Mesodermal cell (in vitro differentiated cells): ENCODE measurements at regions not wholly inside any gene's neighbourhood (a gene's known extent, or its start where the extent isn't known, plus 50 kb on each side); places are given as distances from the start of the nearest gene placed in this dataset.

Experiments used
- H3K27ac ChIP-seq: 2 replicates; pipeline ENCODE4 v1.7.0; 2013; ENCODE audit warnings: mild to moderate bottlenecking, low read depth, low read length, moderate library complexity; ENCODE audit not compliant: severe bottlenecking
- H3K36me3 ChIP-seq: 2 replicates; pipeline ENCODE4 v1.7.1; 2013; ENCODE audit warnings: mild to moderate bottlenecking, low read length, moderate library complexity; ENCODE audit not compliant: control insufficient read depth, insufficient read depth
- H3K4me1 ChIP-seq: one replicate; pipeline ENCODE4 v1.7.1; 2013; ENCODE audit warnings: mild to moderate bottlenecking, low read length; ENCODE audit not compliant: insufficient read depth, control insufficient read depth, poor library complexity, severe bottlenecking
- H3K4me3 ChIP-seq: 2 replicates; pipeline ENCODE4 v1.7.0; 2013; ENCODE audit warnings: low read length, control low read depth, mild to moderate bottlenecking; ENCODE audit not compliant: insufficient read depth, poor library complexity, severe bottlenecking; ENCODE audit errors: extremely low read depth
- H3K9me3 ChIP-seq: 2 replicates; pipeline ENCODE4 v1.7.1; 2013; ENCODE audit warnings: mild to moderate bottlenecking, low read length, moderate library complexity; ENCODE audit not compliant: control insufficient read depth
- WGBS, 2 experiments: methylation state at CpG; one replicate each; pipeline ENCODE4 v1.1.5; 2013; ENCODE audit warnings: missing lambda C conversion rate in 2 of 2; ENCODE audit not compliant: insufficient coverage in 2 of 2; 5-methylcytosine and 5-hydroxymethylcytosine counted together

DNA sequence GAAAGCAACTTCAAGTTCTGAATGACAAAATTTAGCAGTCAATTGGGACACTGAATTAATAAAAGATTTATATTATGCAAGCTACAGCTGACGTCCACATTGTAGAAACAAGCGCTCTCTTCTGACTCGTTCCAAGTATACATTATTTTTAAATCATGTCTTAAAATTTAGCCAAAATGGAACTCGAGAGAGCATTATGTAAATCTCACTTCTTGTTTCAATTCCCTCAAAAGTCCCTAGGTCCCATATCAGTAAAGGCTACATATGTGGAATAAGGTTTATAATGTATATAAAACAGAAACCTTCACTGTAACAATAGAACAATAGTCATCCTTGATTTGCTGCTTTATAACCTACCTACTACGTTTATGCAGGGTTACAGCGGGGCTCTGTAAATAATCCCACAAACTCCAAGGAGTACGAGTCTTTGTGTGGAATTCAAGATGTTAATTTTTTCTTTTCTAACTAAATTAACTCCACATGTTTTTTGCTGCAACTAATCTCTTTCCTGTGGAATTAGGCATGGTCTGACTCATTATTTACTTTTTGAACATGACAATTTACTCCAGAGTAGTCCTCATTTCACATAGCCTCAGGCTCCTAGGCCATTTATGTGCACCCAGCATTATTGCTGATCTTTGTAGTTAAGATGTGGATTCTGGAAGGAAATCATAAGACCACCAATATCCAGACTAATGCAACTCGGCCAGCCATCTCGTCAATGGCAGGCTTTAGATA, 785.1 kb downstream of the LTN1 start:
- Histone ChIP-seq H3K27ac (no peak overlapping the region), H3K36me3 (no peaks in the 10 kb centered on the region), H3K4me3 (no peak overlapping the region), H3K9me3 (no peaks in the 10 kb centered on the region), H3K4me1 (no peaks in the 10 kb centered on the region)
- WGBS, 2 experiments, result 100% methylated on average over 2 of the region's 9 CpGs; no CpG with 5 or more reads in 1 of the 2 experiments

DNA sequence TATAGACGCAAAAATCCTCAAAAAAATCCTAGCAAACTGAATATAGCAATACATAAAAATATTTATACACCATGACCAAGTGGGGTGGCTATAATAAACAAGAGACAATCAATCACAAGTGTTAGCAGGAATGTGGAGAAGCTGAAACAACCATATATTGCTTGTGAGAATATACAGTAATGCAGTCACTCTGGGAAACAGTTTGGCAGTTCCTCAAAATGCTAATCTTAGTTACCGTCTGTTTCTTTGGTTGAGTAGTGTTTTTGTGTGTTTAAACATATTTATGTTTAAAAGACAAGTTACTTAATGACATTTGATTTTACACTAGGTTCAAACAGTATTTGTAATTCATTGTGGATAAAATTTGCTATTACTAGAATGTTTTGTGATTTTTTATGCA, 792.0 kb downstream of the LTN1 start:
- no peaks in the 10 kb centered on the region for H3K4me1 ChIP-seq
- no peaks in the 10 kb centered on the region for H3K36me3 ChIP-seq
- H3K9me3 ChIP-seq, result no peaks in the 10 kb centered on the region
- H3K4me3 ChIP-seq, result no peak overlapping the region
- H3K27ac ChIP-seq, result no peak overlapping the region
- no CpG with 5 or more reads among the region's 2 CpGs for WGBS, 2 experiments

DNA sequence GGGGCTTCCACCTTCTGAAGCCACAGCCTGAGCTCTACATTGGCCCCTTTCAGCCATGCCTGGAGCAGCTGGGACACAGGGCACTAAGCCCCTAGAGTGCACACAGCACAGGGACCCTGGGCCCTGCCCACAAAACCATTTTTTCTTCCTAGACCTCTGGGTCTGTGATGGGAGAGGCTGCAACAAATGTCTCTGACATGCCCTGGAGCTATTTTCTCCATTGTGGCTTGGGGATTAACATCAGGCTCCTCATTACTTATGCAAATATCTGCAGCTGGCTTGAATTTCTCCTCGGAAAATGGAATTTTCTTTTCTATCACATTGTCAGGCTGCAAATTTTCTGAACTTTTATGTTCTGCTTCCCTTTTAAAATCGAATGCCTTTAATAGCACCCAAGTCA, 795.7 kb downstream of the LTN1 start:
- 73 to 79% methylated on average over 2 of the region's 2 CpGs for WGBS, 2 experiments
- peaks cover 4% of the 10 kb centered on the region for H3K9me3 ChIP-seq
- no peak overlapping the region for H3K4me3 ChIP-seq
- H3K27ac ChIP-seq, result no peak overlapping the region
- no peaks in the 10 kb centered on the region for H3K4me1 ChIP-seq
- no peaks in the 10 kb centered on the region for H3K36me3 ChIP-seq

DNA sequence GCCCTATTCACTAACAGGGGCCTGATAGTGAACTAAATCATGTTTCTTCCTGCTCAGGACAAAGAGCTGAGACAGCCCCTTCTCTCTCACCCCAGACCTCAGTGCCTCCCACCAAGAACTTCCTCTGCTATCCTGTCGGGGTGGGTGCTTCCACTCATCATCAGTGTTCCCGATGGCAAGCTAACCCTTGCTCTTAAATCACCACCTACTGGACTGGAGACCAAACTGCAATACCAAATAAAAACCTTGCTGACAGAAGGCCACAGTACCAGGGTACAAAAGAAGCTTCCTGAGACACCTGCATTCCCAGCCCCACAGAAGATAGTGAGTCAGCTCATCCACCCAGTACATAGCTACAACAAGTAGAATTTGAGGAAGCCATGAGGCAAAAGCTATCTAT, 799.5 kb downstream of the LTN1 start:
- H3K36me3 ChIP-seq, result no peaks in the 10 kb centered on the region
- no peak overlapping the region for H3K4me3 ChIP-seq
- WGBS, 2 experiments, result 36 to 80% methylated on average over 1 to 2 of the region's 2 CpGs
- peaks cover 4% of the 10 kb centered on the region for H3K9me3 ChIP-seq
- H3K27ac ChIP-seq, result no peak overlapping the region
- no peaks in the 10 kb centered on the region for H3K4me1 ChIP-seq

DNA sequence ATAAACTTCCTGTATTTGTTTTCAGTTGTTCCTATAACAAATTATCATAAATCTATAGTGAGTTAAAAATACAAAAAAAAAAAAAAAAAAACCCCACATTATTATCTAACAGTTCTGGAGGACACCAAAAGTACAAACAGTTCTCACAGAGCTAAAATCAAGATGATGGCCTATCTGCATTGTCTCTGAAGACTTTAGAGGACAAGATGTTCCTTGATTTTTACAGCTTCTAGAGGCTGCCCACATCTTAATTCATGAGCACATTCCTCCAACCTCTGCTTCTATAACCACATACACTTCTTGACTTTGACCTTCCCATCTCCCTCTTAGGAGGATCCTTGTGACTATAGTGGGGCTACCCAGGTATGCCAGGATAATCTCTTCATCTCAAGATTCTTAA, 806.1 kb downstream of the LTN1 start:
- Histone ChIP-seq H3K27ac (no peak overlapping the region), H3K36me3 (no peaks in the 10 kb centered on the region), H3K4me3 (no peak overlapping the region), H3K4me1 (no peaks in the 10 kb centered on the region), H3K9me3 (peaks cover 8% of the 10 kb centered on the region)

DNA sequence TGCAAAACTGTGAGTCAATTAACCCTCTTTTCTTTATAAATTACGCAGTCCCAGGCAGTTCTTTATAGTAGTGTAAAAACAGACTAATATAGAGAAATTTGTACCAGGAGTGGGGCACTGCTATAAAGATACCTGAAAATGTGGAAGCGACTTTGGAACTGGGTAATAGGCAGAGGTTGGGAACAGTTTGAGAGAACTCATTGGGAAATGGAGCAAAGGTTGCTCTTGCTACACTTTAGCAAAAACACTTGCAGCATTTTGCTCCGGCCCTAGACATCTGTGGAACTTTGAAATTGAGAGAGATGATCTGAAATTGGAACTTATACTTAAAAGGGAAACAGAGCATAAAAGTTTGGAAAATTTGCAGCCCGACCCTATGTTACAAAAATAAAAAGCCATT, 810.9 kb downstream of the LTN1 start:
- H3K27ac ChIP-seq, result no peak overlapping the region
- no peak overlapping the region for H3K4me3 ChIP-seq
- no peaks in the 10 kb centered on the region for H3K4me1 ChIP-seq
- WGBS, 2 experiments, result 100% methylated on average over 2 to 3 of the region's 4 CpGs
- no peaks in the 10 kb centered on the region for H3K36me3 ChIP-seq
- H3K9me3 ChIP-seq, result peaks cover 8% of the 10 kb centered on the region

DNA sequence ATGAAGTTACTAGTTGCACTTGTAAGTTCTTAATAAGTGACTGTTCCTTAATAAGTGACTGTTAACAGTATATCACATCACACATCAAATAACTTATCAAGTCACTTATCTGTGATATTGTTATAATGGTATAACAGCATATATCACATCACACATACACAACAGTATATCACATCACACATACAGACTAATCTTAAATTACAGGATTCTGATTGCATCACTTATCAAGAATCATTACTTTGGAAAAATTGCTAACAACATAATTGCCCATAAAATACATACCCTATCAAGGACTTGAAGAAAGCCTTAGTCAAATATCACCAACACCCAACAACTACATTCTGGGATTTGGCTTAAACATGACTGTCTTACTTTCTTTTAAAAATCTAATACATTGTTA, 813.5 kb downstream of the LTN1 start:
- H3K27ac ChIP-seq, result no peak overlapping the region
- H3K4me3 ChIP-seq, result no peak overlapping the region
- H3K4me1 ChIP-seq, result no peaks in the 10 kb centered on the region

DNA sequence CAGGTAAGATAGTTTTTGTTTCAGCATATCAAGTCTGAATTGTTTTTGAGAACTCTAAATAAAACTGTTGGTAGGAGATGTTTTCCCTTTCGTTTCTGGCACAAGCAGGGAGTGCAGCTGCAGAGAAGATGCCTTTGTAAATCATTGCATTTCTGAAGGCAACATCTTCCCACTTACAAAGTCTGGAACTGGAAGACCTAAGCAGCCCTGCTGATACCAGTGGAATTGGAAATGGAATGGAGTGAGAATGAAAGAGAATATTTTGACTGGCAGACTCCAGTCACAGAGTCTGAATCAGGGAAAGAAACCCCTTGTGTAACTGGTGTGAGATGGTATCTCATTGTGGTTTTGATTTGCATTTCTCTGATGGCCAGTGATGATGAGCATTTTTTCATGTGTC, 815.6 kb downstream of the LTN1 start:
- Histone ChIP-seq H3K36me3 (no peaks in the 10 kb centered on the region), H3K4me1 (no peaks in the 10 kb centered on the region), H3K27ac (no peak overlapping the region), H3K4me3 (no peak overlapping the region), H3K9me3 (peaks cover 1% of the 10 kb centered on the region)
- WGBS, 2 experiments, result 88% methylated on average over 1 of the region's 1 CpG; no CpG with 5 or more reads in 1 of the 2 experiments

More for the DNA sequence above, 813.5 kb downstream of the LTN1 start:
- H3K36me3 ChIP-seq, result no peaks in the 10 kb centered on the region
- peaks cover 8% of the 10 kb centered on the region for H3K9me3 ChIP-seq

DNA sequence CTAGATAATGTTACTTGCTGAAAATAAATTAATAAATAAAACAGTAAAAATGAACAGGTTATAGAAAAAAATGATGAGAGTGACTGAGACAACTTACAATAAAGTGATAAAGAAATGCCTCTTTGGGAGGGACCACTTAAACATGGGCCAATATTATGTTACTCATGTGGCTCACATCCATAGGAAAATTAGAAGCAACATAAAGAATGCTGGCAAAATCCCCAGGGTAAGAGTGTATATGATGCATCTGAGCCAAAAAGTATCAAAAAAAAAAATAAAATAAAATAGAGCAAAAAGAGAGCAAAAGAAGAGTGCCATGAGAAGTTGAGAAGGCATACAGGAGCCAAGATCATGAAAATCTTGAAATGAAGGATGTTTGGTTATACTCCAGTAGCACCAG, 818.0 kb downstream of the LTN1 start:
- Histone ChIP-seq H3K4me1 (no peaks in the 10 kb centered on the region), H3K27ac (no peak overlapping the region), H3K9me3 (no peaks in the 10 kb centered on the region), H3K36me3 (no peaks in the 10 kb centered on the region), H3K4me3 (no peak overlapping the region)

DNA sequence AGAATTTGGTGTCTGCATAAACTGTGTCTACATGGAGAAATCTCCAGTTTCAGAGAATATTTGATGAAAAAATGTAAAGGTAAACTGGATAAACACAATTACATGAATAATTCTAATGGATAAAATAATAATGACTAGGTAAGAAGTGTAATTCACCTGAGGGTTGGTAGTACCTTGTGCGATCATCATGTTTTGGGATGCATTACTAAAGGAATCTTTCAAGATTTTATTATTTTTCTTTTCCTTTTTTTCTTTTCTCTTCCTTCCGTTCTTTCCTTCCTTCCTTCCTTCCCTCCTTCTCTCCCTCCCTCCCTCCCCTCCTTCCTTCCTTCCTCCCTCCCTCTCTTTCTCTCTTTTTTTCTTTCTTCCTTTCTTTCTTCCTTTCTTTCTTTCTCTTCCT, 818.7 kb downstream of the LTN1 start:
- Histone ChIP-seq H3K4me3 (no peak overlapping the region), H3K36me3 (no peaks in the 10 kb centered on the region), H3K4me1 (no peaks in the 10 kb centered on the region), H3K9me3 (no peaks in the 10 kb centered on the region), H3K27ac (no peak overlapping the region)
- 81 to 100% methylated on average over 1 of the region's 2 CpGs for WGBS, 2 experiments

DNA sequence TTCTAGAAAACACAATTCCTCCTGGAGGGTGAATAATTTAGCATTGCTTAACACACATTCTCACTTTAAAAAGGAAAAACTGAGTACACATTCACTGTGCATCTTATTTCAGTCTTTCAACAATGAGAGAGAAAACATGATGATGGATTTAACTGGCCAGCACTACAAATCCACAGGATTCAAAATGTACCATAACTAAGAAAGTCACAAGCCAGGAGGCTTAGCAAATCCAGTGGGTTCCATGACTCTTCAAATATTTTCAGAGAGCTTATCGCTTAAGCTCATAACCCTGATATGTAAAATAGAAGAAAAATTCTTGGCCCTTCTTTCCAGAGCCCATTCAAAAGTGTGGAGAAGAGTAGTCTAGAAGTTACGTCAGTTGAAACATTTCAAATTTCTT, 820.3 kb downstream of the LTN1 start:
- no peak overlapping the region for H3K27ac ChIP-seq
- H3K9me3 ChIP-seq, result no peaks in the 10 kb centered on the region
- no peak overlapping the region for H3K4me3 ChIP-seq
- WGBS, 2 experiments, result no CpG with 5 or more reads among the region's 2 CpGs
- H3K4me1 ChIP-seq, result no peaks in the 10 kb centered on the region
- no peaks in the 10 kb centered on the region for H3K36me3 ChIP-seq
